Left lung (tissue), 4 donors: ENCODE measurements at regions not wholly inside any gene's neighbourhood (a gene's known extent, or its start where the extent isn't known, plus 50 kb on each side); places are given as distances from the start of the nearest gene placed in this dataset.

Experiments
- ATAC-seq: fragments of 200-7000 bp; cut with Tn5 transposase; one replicate; pipeline ENCODE4 v1.9.1; 2020; ENCODE audit warnings: moderate library complexity
- DNase-seq, 4 donors: peaks; one replicate each; pipeline ENCODE4 v3.0.0-alpha.2; 2013 to 2020
- H3K27ac ChIP-seq, 2 donors: fragments of 200-600 bp; sonication (generic) in 1 of 2; one replicate each; pipeline versions ENCODE4 v1.5.0 to v1.8.0; 2020 to 2021
- H3K27me3 ChIP-seq, 2 donors: fragments of 200-600 bp; sonication (generic) in 1 of 2; one replicate each; pipeline versions ENCODE4 v1.5.0 to v1.8.0; 2020 to 2021
- H3K36me3 ChIP-seq, 2 donors: fragments of 200-600 bp; sonication (generic) in 1 of 2; one replicate each; pipeline versions ENCODE4 v1.5.0 to v1.8.0; 2020 to 2021
- H3K4me1 ChIP-seq, 2 donors: fragments of 200-600 bp; one replicate each; pipeline ENCODE4 v1.8.0; 2021
- H3K4me3 ChIP-seq, 2 donors: fragments of 200-600 bp; sonication (generic) in 1 of 2; one replicate each; pipeline versions ENCODE4 v1.5.0 to v1.8.0; 2020 to 2021; ENCODE audit warnings: mild to moderate bottlenecking in 1 of 2
- H3K9me3 ChIP-seq, 2 donors: fragments of 200-600 bp; sonication (generic) in 1 of 2; one replicate each; pipeline versions ENCODE4 v1.5.0 to v1.8.0; 2020 to 2021
- intact Hi-C, 2 donors: fragments of 100-400 bp; cut with DNase I; formaldehyde crosslinking; loops; one replicate each; pipeline versions ENCODE4 v1.11.2 to v1.14.2; 2022
- TF ChIP-seq, protein P1 (sequence below), 2 donors: fragments of 200-600 bp; sonication (generic) in 1 of 2; IDR thresholded peaks; one replicate each; pipeline versions ENCODE4 v1.5.0 to v1.8.0; 2021; ENCODE audit warnings: antibody characterized with exemption in 2 of 2
- donor health status: DM: no; HTN: yes; CAD: no.
- donor health status: DM: no; HTN: no; CAD: no.

DNA sequence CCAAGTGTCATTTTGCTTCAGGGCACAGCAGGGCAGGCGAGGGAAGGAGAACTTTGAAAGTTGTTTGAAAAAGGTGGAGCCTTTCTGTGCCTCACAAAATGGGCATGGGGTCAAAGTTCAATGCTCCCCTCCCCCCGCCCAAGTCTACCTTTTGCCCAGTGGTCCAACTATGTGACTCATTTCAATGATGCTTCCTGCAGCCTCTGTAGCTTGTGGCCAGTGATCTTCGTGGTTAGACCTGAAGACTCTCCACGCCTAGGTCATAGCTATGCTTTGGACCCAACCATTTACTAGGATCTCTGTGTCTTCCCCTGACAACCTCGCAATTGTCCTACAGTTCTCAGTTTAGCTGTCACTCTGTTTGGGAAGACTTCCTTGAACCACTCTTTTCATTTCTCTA, 280.3 kb upstream of the GJB5 start:
- ATAC-seq (no peak), DNase-seq (no peak)
- Histone ChIP-seq H3K27me3 (peaks cover 0 to 17% of the 10 kb centered on the region in 2 donors), H3K4me3 (no peak overlapping the region), H3K4me1 (no peaks in the 10 kb centered on the region), H3K36me3 (no peaks in the 10 kb centered on the region), H3K9me3 (no peaks in the 10 kb centered on the region), H3K27ac (no peak overlapping the region)
- TF ChIP-seq, protein P1, sequence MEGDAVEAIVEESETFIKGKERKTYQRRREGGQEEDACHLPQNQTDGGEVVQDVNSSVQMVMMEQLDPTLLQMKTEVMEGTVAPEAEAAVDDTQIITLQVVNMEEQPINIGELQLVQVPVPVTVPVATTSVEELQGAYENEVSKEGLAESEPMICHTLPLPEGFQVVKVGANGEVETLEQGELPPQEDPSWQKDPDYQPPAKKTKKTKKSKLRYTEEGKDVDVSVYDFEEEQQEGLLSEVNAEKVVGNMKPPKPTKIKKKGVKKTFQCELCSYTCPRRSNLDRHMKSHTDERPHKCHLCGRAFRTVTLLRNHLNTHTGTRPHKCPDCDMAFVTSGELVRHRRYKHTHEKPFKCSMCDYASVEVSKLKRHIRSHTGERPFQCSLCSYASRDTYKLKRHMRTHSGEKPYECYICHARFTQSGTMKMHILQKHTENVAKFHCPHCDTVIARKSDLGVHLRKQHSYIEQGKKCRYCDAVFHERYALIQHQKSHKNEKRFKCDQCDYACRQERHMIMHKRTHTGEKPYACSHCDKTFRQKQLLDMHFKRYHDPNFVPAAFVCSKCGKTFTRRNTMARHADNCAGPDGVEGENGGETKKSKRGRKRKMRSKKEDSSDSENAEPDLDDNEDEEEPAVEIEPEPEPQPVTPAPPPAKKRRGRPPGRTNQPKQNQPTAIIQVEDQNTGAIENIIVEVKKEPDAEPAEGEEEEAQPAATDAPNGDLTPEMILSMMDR (IDR thresholded peaks at IDR 0.05): no peak
- intact Hi-C loops: no loop called here

- Histone ChIP-seq H3K4me1 (no peaks in the 10 kb centered on the region), H3K4me3 (no peak overlapping the region), H3K36me3 (no peaks in the 10 kb centered on the region), H3K27ac (no peak overlapping the region), H3K9me3 (no peaks in the 10 kb centered on the region), H3K27me3 (peaks cover 0 to 11% of the 10 kb centered on the region in 2 donors)
- intact Hi-C loops: no loop called here
- DNase-seq (no peak), ATAC-seq (no peak)
- TF ChIP-seq, protein P1 (IDR thresholded peaks at IDR 0.05): no peak
These were observed 278.5 kb upstream of the GJB5 start for GRCh38 chr1:34476371-34476770.

DNA sequence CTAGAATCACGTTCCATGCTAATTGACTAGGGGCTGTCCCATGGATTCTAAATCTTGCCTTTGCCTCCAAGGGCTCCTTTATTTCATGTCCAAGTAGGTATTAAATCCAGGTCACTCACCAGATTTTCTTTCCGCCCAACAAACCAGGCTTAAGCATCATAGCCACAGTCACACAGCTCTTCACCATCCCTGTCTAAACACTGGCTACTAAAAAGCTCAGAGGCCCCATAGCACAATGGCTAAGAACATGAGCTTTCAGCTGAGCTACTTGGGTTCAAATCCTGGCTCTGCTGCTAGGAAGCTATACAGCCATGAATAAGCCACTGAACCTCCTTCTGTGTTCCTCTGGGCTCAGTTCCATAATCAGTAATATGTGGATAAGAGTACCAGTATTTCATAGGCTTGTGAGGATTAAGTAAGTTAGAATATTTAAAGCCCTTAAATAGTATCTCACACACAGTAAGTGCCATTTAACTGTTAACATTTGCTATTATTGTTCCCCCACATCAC, 277.2 kb upstream of the GJB5 start:
- intact Hi-C loops: no loop called here

DNA sequence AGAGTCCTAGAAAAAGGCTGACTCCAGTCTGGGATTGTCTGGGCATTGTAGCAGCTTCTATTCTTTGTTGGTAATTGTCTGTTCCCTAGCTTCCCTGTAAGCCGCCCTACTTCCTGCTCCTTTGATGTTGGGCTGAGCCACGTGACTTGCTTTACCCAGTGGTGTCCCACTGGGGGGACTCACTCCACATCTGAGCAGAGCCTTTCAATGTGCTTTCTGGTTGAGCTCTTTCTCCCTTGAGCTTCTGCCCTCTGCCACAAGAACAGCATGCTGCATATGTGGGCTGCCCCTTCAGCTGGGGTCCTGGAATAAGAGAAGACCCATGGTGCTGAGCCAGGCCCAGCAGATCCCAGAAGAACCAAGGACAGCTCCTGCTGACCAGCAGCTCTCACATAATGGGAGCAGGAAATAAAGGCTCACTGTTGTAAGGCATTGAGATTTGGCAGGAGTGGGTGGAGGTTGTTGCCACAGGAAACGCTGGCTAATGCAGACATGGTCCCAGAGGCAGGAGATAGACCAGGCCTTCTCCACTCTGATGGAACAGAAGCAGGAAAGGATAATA, 276.3 kb upstream of the GJB5 start:
- Histone ChIP-seq H3K9me3 (no peaks in the 10 kb centered on the region), H3K4me3 (no peak overlapping the region), H3K27me3 (peaks cover 0 to 11% of the 10 kb centered on the region in 2 donors), H3K36me3 (no peaks in the 10 kb centered on the region), H3K27ac (no peak overlapping the region), H3K4me1 (no peaks in the 10 kb centered on the region)
- DNase-seq: no peak
- TF ChIP-seq, protein P1 (IDR thresholded peaks at IDR 0.05): no peak
- intact Hi-C loops: no loop called here
- ATAC-seq: no peak

More for the DNA sequence above, 277.2 kb upstream of the GJB5 start:
- no peak overlapping the region for H3K27ac ChIP-seq
- no peaks in the 10 kb centered on the region for H3K9me3 ChIP-seq
- no peaks in the 10 kb centered on the region for H3K4me1 ChIP-seq
- TF ChIP-seq, protein P1 (IDR thresholded peaks at IDR 0.05): no peak
- ATAC-seq (no peak), DNase-seq (no peak)
- no peak overlapping the region for H3K4me3 ChIP-seq
- H3K27me3 ChIP-seq: peaks cover 0 to 11% of the 10 kb centered on the region in 2 donors
- H3K36me3 ChIP-seq: no peaks in the 10 kb centered on the region

- no peak overlapping the region for H3K4me3 ChIP-seq
- peaks cover 0 to 11% of the 10 kb centered on the region in 2 donors for H3K27me3 ChIP-seq
- no peaks in the 10 kb centered on the region for H3K36me3 ChIP-seq
- DNase-seq (no peak), ATAC-seq (no peak)
- TF ChIP-seq, protein P1 (IDR thresholded peaks at IDR 0.05): no peak
- H3K4me1 ChIP-seq: no peaks in the 10 kb centered on the region
- no peaks in the 10 kb centered on the region for H3K9me3 ChIP-seq
- H3K27ac ChIP-seq: no peak overlapping the region
- intact Hi-C loops: no loop called here
These were observed 275.1 kb upstream of the GJB5 start for GRCh38 chr1:34479731-34480130.
